DND-41 (cell line): ENCODE measurements at regions not wholly inside any gene's neighbourhood (a gene's known extent, or its start where the extent isn't known, plus 50 kb on each side); places are given as distances from the start of the nearest gene placed in this dataset.

Experiments
- ATAC-seq: fragments of 200-7000 bp; cut with Tn5 transposase; 3 replicates; pipeline ENCODE4 v1.9.1; 2021; ENCODE audit warnings: low read depth; ENCODE audit not compliant: insufficient read depth
- DNase-seq: peaks from one replicate; pipeline ENCODE4 v3.0.0-alpha.2; 2020
- H2AFZ ChIP-seq: 2 replicates; pipeline ENCODE4 v1.6.0; 2012; ENCODE audit warnings: low read depth, low read length
- H3K27ac ChIP-seq: 2 replicates; pipeline ENCODE4 v1.5.1; 2012; ENCODE audit warnings: low read length, inconsistent platforms
- H3K27me3 ChIP-seq: fragments of 200-600 bp; sonication (generic); 2 replicates; pipeline ENCODE4 v1.6.0; 2012; ENCODE audit warnings: low read length, mild to moderate bottlenecking, inconsistent platforms; ENCODE audit not compliant: insufficient read depth, poor library complexity
- H3K36me3 ChIP-seq: 2 replicates; pipeline ENCODE4 v1.5.1; 2012; ENCODE audit warnings: low read length, inconsistent platforms; ENCODE audit not compliant: insufficient read depth
- H3K4me1 ChIP-seq: 2 replicates; pipeline ENCODE4 v1.5.1; 2012; ENCODE audit warnings: mild to moderate bottlenecking, low read length; ENCODE audit not compliant: insufficient read depth
- H3K4me2 ChIP-seq: 2 replicates; pipeline ENCODE4 v1.6.0; 2012; ENCODE audit warnings: mild to moderate bottlenecking, moderate library complexity, low read length, inconsistent platforms; ENCODE audit not compliant: insufficient read depth
- H3K4me3 ChIP-seq, 2 experiments: fragments of 200-600 bp in 1 of 2; shearing (Covaris generic) in 1 of 2; 2 replicates each; pipeline ENCODE4 v1.5.1; 2012 to 2016; ENCODE audit warnings: inconsistent platforms in 2 of 2, low read length in 2 of 2, mild to moderate bottlenecking in 2 of 2, low read depth in 1 of 2, moderate library complexity in 1 of 2
- H3K79me2 ChIP-seq: 2 replicates; pipeline ENCODE4 v1.6.0; 2012; ENCODE audit warnings: low read length, inconsistent platforms; ENCODE audit not compliant: insufficient read depth
- H3K9ac ChIP-seq: 2 replicates; pipeline ENCODE4 v1.6.0; 2012; ENCODE audit warnings: low read depth, mild to moderate bottlenecking, inconsistent platforms, low read length, moderate library complexity
- H3K9me3 ChIP-seq: 2 replicates; pipeline ENCODE4 v1.5.1; 2012; ENCODE audit warnings: low read length, moderate library complexity, mild to moderate bottlenecking, inconsistent platforms; ENCODE audit not compliant: insufficient read depth, severe bottlenecking
- H4K20me1 ChIP-seq: 2 replicates; pipeline ENCODE4 v1.6.0; 2012; ENCODE audit warnings: low read length; ENCODE audit not compliant: insufficient read depth
- CTCF ChIP-seq: IDR thresholded peaks from 2 replicates; pipeline ENCODE4 v1.5.1; 2012; ENCODE audit warnings: borderline replicate concordance, low read length, moderate library complexity, mild to moderate bottlenecking; ENCODE audit not compliant: poor library complexity, severe bottlenecking; ENCODE audit errors: extremely low read depth
- EZH2 ChIP-seq: IDR thresholded peaks from 3 replicates; pipeline ENCODE4 v1.6.1; 2012; ENCODE audit warnings: borderline replicate concordance, low read depth, mild to moderate bottlenecking, moderate library complexity, low read length, inconsistent platforms; ENCODE audit not compliant: severe bottlenecking

- Histone ChIP-seq H3K27me3 (no peaks in the 10 kb centered on the region), H3K4me1 (no peaks in the 10 kb centered on the region), H3K4me3 (no peak overlapping the region), H3K4me2 (no peak overlapping the region), H3K9me3 (no peaks in the 10 kb centered on the region), H2AFZ (no peak overlapping the region), H4K20me1 (no peaks in the 10 kb centered on the region), H3K9ac (no peak overlapping the region), H3K27ac (no peak overlapping the region), H3K36me3 (no peaks in the 10 kb centered on the region), H3K79me2 (no peaks in the 10 kb centered on the region)
- ATAC-seq = no peak
- TF ChIP-seq EZH2 = no peak
- no peak for TF ChIP-seq CTCF
- DNase-seq = no peak
Measured at GRCh38 chr4:102157984-102158383, 187.3 kb downstream of the SLC39A8 start.

GRCh38 chr4:102153391-102153790, 191.9 kb downstream of the SLC39A8 start:
- no peaks in the 10 kb centered on the region for H3K27me3 ChIP-seq
- H2AFZ ChIP-seq = no peak overlapping the region
- H3K9ac ChIP-seq = no peak overlapping the region
- ATAC-seq (no peak), DNase-seq (no peak)
- no peaks in the 10 kb centered on the region for H3K9me3 ChIP-seq
- TF ChIP-seq EZH2 (no peak), CTCF (no peak)
- H3K36me3 ChIP-seq = no peaks in the 10 kb centered on the region
- H3K79me2 ChIP-seq = no peaks in the 10 kb centered on the region
- H3K4me2 ChIP-seq = no peak overlapping the region
- H3K4me3 ChIP-seq = no peak overlapping the region
- no peaks in the 10 kb centered on the region for H3K4me1 ChIP-seq
- H4K20me1 ChIP-seq = no peaks in the 10 kb centered on the region
- no peak overlapping the region for H3K27ac ChIP-seq

GRCh38 chr4:102151696-102152095, 193.6 kb downstream of the SLC39A8 start:
- ATAC-seq (no peak), DNase-seq (no peak)
- Histone ChIP-seq H3K79me2 (no peaks in the 10 kb centered on the region), H3K27ac (no peak overlapping the region), H3K4me3 (no peak overlapping the region), H3K9ac (no peak overlapping the region), H4K20me1 (no peaks in the 10 kb centered on the region), H3K4me1 (no peaks in the 10 kb centered on the region), H3K36me3 (no peaks in the 10 kb centered on the region), H3K9me3 (no peaks in the 10 kb centered on the region), H3K4me2 (no peak overlapping the region), H2AFZ (no peak overlapping the region), H3K27me3 (no peaks in the 10 kb centered on the region)
- no peak for TF ChIP-seq EZH2

GRCh38 chr4:102143433-102143832, 201.8 kb downstream of the SLC39A8 start:
- DNase-seq (no peak), ATAC-seq (no peak)
- Histone ChIP-seq H2AFZ (no peak overlapping the region), H4K20me1 (no peaks in the 10 kb centered on the region), H3K9ac (no peak overlapping the region), H3K4me1 (no peaks in the 10 kb centered on the region), H3K79me2 (no peaks in the 10 kb centered on the region), H3K36me3 (no peaks in the 10 kb centered on the region), H3K27ac (no peak overlapping the region), H3K4me3 (no peak overlapping the region), H3K9me3 (no peaks in the 10 kb centered on the region), H3K27me3 (no peaks in the 10 kb centered on the region), H3K4me2 (no peak overlapping the region)
- TF ChIP-seq CTCF = no peak
- TF ChIP-seq EZH2 = no peak
